Endothelial cell of umbilical vein (primary cell): ENCODE measurements at regions not wholly inside any gene's neighbourhood (a gene's known extent, or its start where the extent isn't known, plus 50 kb on each side); places are given as distances from the start of the nearest gene placed in this dataset.

ENCODE experiments used
- BruUV-seq: library from RNA; stranded (reverse); fragments of 400-500 nt; replicated peaks from 2 replicates; lab custom pipeline; 2021; lab: Mats Ljungman, UMichigan
- CTCF ChIA-PET: fragments of 300-600, 350-600 bp; sonication (Branson Sonifier 250); formaldehyde crosslinking; loops from one replicate; lab custom pipeline; 2021; ENCODE audit warnings: antibody characterized with exemption, inconsistent platforms; lab: Charles Lee
- POLR2A ChIA-PET: fragments of 300-600, 350-600 bp; sonication (Branson Sonifier 250); formaldehyde crosslinking; loops from one replicate; lab custom pipeline; 2021; ENCODE audit warnings: antibody characterized with exemption, inconsistent platforms; lab: Charles Lee
- DNase-seq: peaks from one replicate; pipeline ENCODE4 v3.0.0-alpha.2; 2011; ENCODE audit warnings: low read depth, low spot score
- FAIRE-seq: peaks from 2 replicates; lab custom pipeline; 2011; peaks lifted over from hg19 to GRCh38; lab: Jason Lieb, UNC
- H2AFZ ChIP-seq: 2 replicates; pipeline ENCODE4 v1.6.0; 2012; ENCODE audit warnings: low read depth, low read length, control low read depth, inconsistent platforms
- H3K27ac ChIP-seq: 2 replicates; pipeline ENCODE4 v1.5.1; 2011; ENCODE audit warnings: low read depth, mild to moderate bottlenecking, control low read depth, low read length, moderate library complexity; ENCODE audit not compliant: insufficient read depth
- H3K27me3 ChIP-seq, 2 experiments: 2 replicates each; pipeline versions ENCODE4 v1.6.0 to v1.6.1; 2011; ENCODE audit warnings: low read length in 2 of 2, mixed read lengths in 1 of 2; ENCODE audit not compliant: control insufficient read depth in 2 of 2, insufficient read depth in 2 of 2
- H3K36me3 ChIP-seq, 2 experiments: 2 replicates in 1 of 2; 3 replicates in 1 of 2; pipeline ENCODE4 v1.5.1; 2011; ENCODE audit warnings: low read length in 2 of 2, mild to moderate bottlenecking in 1 of 2, moderate library complexity in 1 of 2; ENCODE audit not compliant: control insufficient read depth in 2 of 2, insufficient read depth in 2 of 2; ENCODE audit errors: extremely low read depth in 1 of 2
- H3K4me1 ChIP-seq: 3 replicates; pipeline ENCODE4 v1.5.1; 2011; ENCODE audit warnings: mild to moderate bottlenecking, low read length; ENCODE audit not compliant: control insufficient read depth, insufficient read depth; ENCODE audit errors: extremely low read depth
- H3K4me2 ChIP-seq: 2 replicates; pipeline ENCODE4 v1.6.1; 2011; ENCODE audit warnings: low read length, control low read depth, mixed read lengths; ENCODE audit not compliant: insufficient read depth
- H3K4me3 ChIP-seq, 3 experiments: fragments of 200-600 bp in 1 of 3; sonication (generic), shearing (Covaris generic) in 1 of 3; replicated peaks in 1 of 3; 2 replicates each; pipeline ENCODE4 v1.5.1; 2011 to 2016; ENCODE audit warnings: control low read depth in 3 of 3, low read length in 3 of 3, mild to moderate bottlenecking in 2 of 3, inconsistent platforms in 1 of 3, low read depth in 1 of 3, moderate library complexity in 1 of 3; ENCODE audit not compliant: insufficient read depth in 1 of 3
- H3K79me2 ChIP-seq: 2 replicates; pipeline ENCODE4 v1.6.0; 2012; ENCODE audit warnings: low read length, inconsistent platforms; ENCODE audit not compliant: control insufficient read depth, insufficient read depth
- H3K9ac ChIP-seq: replicated peaks from 2 replicates; pipeline ENCODE3; 2011; ENCODE audit warnings: low read length, control low read depth; ENCODE audit not compliant: insufficient read depth; ENCODE audit errors: extremely low read depth
- H3K9me1 ChIP-seq: replicated peaks from 3 replicates; pipeline ENCODE4 v1.6.0; 2011; ENCODE audit warnings: mild to moderate bottlenecking, low read length; ENCODE audit not compliant: control insufficient read depth, insufficient read depth; ENCODE audit errors: extremely low read depth
- H3K9me3 ChIP-seq: replicated peaks from 2 replicates; pipeline ENCODE4 v1.5.1; 2012; ENCODE audit warnings: low read length, inconsistent platforms; ENCODE audit not compliant: control insufficient read depth, insufficient read depth
- H4K20me1 ChIP-seq: replicated peaks from 2 replicates; pipeline ENCODE3; 2011; ENCODE audit warnings: mild to moderate bottlenecking, low read length; ENCODE audit not compliant: control insufficient read depth, insufficient read depth; ENCODE audit errors: extremely low read depth
- EZH2 ChIP-seq: IDR thresholded peaks from 2 replicates; pipeline ENCODE4 v1.6.1; 2012; ENCODE audit warnings: borderline replicate concordance, low read depth, mild to moderate bottlenecking, moderate library complexity, low read length, inconsistent platforms; ENCODE audit not compliant: severe bottlenecking
- FOS ChIP-seq: IDR thresholded peaks from 2 replicates; pipeline ENCODE4 v1.6.1; 2011; ENCODE audit warnings: mild to moderate bottlenecking, low read length, moderate library complexity, borderline replicate concordance; ENCODE audit not compliant: insufficient read depth
- GATA2 ChIP-seq: IDR thresholded peaks from 2 replicates; pipeline ENCODE4 v1.7.0; 2011; ENCODE audit warnings: low read depth, mild to moderate bottlenecking, moderate library complexity, mixed read lengths, low read length; ENCODE audit not compliant: insufficient read length, insufficient read depth
- JUN ChIP-seq: IDR thresholded peaks from 2 replicates; pipeline ENCODE4 v1.6.1; 2011; ENCODE audit warnings: borderline replicate concordance, low read depth; ENCODE audit not compliant: insufficient read length, insufficient read depth
- MYC ChIP-seq: IDR thresholded peaks from one replicate; pipeline ENCODE4 v1.6.1; 2011; ENCODE audit warnings: mild to moderate bottlenecking, low read depth, low read length
- POLR2A ChIP-seq: IDR thresholded peaks from 2 replicates; pipeline ENCODE4 v1.6.1; 2012; ENCODE audit warnings: low read depth, mild to moderate bottlenecking, control low read depth, low read length
- POLR2AphosphoS5 ChIP-seq: IDR thresholded peaks from 2 replicates; pipeline ENCODE4 v1.6.1; 2012; ENCODE audit warnings: low read depth, mild to moderate bottlenecking, control low read depth, low read length, moderate library complexity; ENCODE audit not compliant: insufficient read depth
- dilution Hi-C: fragments of 300-500 bp; cut with MboI; formaldehyde crosslinking; loops from one replicate; pipeline ENCODE4 v1.15.0; 2019; ENCODE audit warnings: low sequenced_read_pairs; ENCODE audit not compliant: extremely low pct_ligation_motif_present
- intact Hi-C: fragments of 100-400 bp; cut with micrococcal nuclease; formaldehyde crosslinking; loops from one replicate; pipeline ENCODE4 v1.10.0; 2022
- TF ChIP-seq, protein P1 (sequence below): IDR thresholded peaks from 2 replicates; pipeline ENCODE4 v1.6.1; 2011; ENCODE audit not compliant: insufficient read depth, insufficient read length
- TF ChIP-seq, protein P2 (sequence below), 2 donors: IDR thresholded peaks; 1 replicate in 1 of 2; 2 replicates in 1 of 2; pipeline ENCODE4 v1.5.1; 2011; ENCODE audit warnings: low read length in 2 of 2, mild to moderate bottlenecking in 2 of 2, moderate library complexity in 2 of 2, control low read depth in 1 of 2, inconsistent platforms in 1 of 2, low read depth in 1 of 2; ENCODE audit not compliant: insufficient read depth in 1 of 2; ENCODE audit errors: extremely low read depth in 1 of 2

DNA sequence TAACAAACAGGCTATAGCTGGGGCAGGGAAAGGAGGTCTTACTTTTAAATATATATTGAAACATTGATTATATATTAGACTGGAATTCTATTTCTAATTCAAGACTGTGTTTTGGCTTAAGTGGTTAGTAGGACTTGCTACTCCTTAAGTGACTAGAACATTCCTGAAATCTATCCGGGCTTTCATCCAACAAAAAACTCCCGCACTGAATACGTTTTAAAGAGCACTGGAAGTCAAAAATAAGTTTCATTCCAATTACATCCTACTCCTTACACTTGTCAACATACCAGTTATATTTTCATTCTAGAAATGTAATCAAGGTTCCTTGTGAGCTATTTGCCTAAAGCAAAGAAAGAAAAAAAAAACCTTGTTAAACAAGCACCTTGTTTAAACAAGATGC is 204.6 kb downstream of the SP3 start:
- no peak overlapping the region for H3K4me3 ChIP-seq

GRCh38 chr2:173761603-173762119 is 203.5 kb downstream of the SP3 start:
- H3K4me3 ChIP-seq = no peak overlapping the region
- no peak overlapping the region for H3K4me2 ChIP-seq
- DNase-seq = no peak
- no TSS peak for BruUV-seq
- no peak for TF ChIP-seq GATA2
- TF ChIP-seq POLR2A = no peak
- TF ChIP-seq, protein P1, sequence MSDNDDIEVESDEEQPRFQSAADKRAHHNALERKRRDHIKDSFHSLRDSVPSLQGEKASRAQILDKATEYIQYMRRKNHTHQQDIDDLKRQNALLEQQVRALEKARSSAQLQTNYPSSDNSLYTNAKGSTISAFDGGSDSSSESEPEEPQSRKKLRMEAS = no peak
- TF ChIP-seq JUN = no peak
- no peak for TF ChIP-seq EZH2
- TF ChIP-seq, protein P2, sequence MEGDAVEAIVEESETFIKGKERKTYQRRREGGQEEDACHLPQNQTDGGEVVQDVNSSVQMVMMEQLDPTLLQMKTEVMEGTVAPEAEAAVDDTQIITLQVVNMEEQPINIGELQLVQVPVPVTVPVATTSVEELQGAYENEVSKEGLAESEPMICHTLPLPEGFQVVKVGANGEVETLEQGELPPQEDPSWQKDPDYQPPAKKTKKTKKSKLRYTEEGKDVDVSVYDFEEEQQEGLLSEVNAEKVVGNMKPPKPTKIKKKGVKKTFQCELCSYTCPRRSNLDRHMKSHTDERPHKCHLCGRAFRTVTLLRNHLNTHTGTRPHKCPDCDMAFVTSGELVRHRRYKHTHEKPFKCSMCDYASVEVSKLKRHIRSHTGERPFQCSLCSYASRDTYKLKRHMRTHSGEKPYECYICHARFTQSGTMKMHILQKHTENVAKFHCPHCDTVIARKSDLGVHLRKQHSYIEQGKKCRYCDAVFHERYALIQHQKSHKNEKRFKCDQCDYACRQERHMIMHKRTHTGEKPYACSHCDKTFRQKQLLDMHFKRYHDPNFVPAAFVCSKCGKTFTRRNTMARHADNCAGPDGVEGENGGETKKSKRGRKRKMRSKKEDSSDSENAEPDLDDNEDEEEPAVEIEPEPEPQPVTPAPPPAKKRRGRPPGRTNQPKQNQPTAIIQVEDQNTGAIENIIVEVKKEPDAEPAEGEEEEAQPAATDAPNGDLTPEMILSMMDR (IDR thresholded peaks at IDR 0.05; ENCODE audit: extremely low read depth in 1 of 2, insufficient read depth in 1 of 2, low read depth in 1 of 2, low read length in 2 of 2) = no peak
- no peak for TF ChIP-seq POLR2AphosphoS5
- no peak for TF ChIP-seq FOS
- TF ChIP-seq MYC = no peak
- ChIA-PET POLR2A (no interaction called here), CTCF (no interaction called here)
- dilution Hi-C loops (no loop called here), intact Hi-C loops (no loop called here)
- H4K20me1 ChIP-seq = no peaks in the 10 kb centered on the region
- H3K27ac ChIP-seq = no peak overlapping the region
- peaks cover under 1 to 3% of the 10 kb centered on the region in 2 experiments for H3K27me3 ChIP-seq
- H3K9me1 ChIP-seq = no peaks in the 10 kb centered on the region
- no peak overlapping the region for H3K9ac ChIP-seq
- H3K36me3 ChIP-seq = no peaks in the 10 kb centered on the region
- H3K79me2 ChIP-seq = no peaks in the 10 kb centered on the region
- H3K4me1 ChIP-seq = no peaks in the 10 kb centered on the region
- FAIRE-seq = no peak
- no peaks in the 10 kb centered on the region for H3K9me3 ChIP-seq
- no peak overlapping the region for H2AFZ ChIP-seq

More for the DNA sequence above, 204.6 kb downstream of the SP3 start:
- ChIA-PET POLR2A (no interaction called here), CTCF (no interaction called here)
- no peaks in the 10 kb centered on the region for H3K9me1 ChIP-seq
- no peak for TF ChIP-seq POLR2AphosphoS5
- no peak for TF ChIP-seq FOS
- no peak for TF ChIP-seq POLR2A
- TF ChIP-seq MYC = no peak
- TF ChIP-seq, protein P2 (IDR thresholded peaks at IDR 0.05; ENCODE audit: extremely low read depth in 1 of 2, insufficient read depth in 1 of 2, low read depth in 1 of 2, low read length in 2 of 2) = no peak
- no peaks in the 10 kb centered on the region for H3K36me3 ChIP-seq
- H3K4me1 ChIP-seq = no peaks in the 10 kb centered on the region
- no peaks in the 10 kb centered on the region for H3K9me3 ChIP-seq
- no peak for FAIRE-seq
- no peaks in the 10 kb centered on the region for H4K20me1 ChIP-seq
- no TSS peak for BruUV-seq
- peaks cover 2 to 3% of the 10 kb centered on the region in 2 experiments for H3K27me3 ChIP-seq
- no peak overlapping the region for H3K27ac ChIP-seq
- dilution Hi-C loops (no loop called here), intact Hi-C loops (no loop called here)
- H3K4me2 ChIP-seq = no peak overlapping the region
- DNase-seq = no peak
- no peaks in the 10 kb centered on the region for H3K79me2 ChIP-seq
- no peak overlapping the region for H3K9ac ChIP-seq
- H2AFZ ChIP-seq = no peak overlapping the region
